ENCODE measurements at regions not wholly inside any gene's neighbourhood (a gene's known extent, or its start where the extent isn't known, plus 50 kb on each side); places are given as distances from the start of the nearest gene placed in this dataset.
"Not testable (repeated sequence)": the region's sequence is repeated elsewhere in the genome, so short reads cannot be mapped to it uniquely, and the experiment has no call there.

DNA sequence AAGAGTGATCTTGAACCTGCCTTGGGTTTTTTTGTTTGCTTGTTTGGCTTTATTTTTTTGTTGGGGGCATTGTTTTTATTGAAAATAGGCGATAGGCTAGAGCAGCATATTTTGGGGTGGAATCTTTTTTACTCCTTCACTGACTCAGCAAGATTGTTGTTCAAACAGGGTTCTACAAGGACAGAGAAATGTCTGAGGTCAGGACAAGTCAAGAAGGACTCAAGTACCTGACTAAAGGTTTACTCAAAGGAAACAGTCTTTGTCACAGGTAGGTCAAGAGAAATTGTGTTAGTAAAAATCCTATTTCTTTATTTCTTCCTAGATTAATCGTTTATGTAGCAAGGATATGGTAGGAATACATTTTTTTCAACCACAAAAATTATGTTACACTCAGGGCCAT is 1564.0 kb upstream of the CDH9 start:
- whole genome bisulfite sequencing, 2 donors (ENCODE audit: low coverage in 1 of 2) = 53 to 60% methylated on average over 2 of the region's 2 CpGs
- H3K36me3 ChIP-seq = no peaks in the 10 kb centered on the region
- H3K9me3 ChIP-seq = no peaks in the 10 kb centered on the region
- intact Hi-C loops (cut with DNase I; ENCODE audit: low total_unique reads) = no loop called here
- H3K27ac ChIP-seq = no peak overlapping the region
- H3K4me1 ChIP-seq = no peaks in the 10 kb centered on the region
- in situ Hi-C loops (cut with MboI; ENCODE audit: low pct_ligation_motif_present in 1 of 4, low pct_unique_long_range_greater_than_20kb in 1 of 4, low sequenced_read_pairs in 3 of 4) = no loop called here
- no peak for DNase-seq
- no peaks in the 10 kb centered on the region for H3K27me3 ChIP-seq
- no peak overlapping the region for H3K4me3 ChIP-seq
- TF ChIP-seq EP300 (IDR thresholded peaks at IDR 0.05; ENCODE audit: low read depth) = no peak
- TF ChIP-seq POLR2A (IDR thresholded peaks at IDR 0.05) = no peak
- no peak for TF ChIP-seq POLR2AphosphoS5 (IDR thresholded peaks at IDR 0.05)
- TF ChIP-seq, protein P1, sequence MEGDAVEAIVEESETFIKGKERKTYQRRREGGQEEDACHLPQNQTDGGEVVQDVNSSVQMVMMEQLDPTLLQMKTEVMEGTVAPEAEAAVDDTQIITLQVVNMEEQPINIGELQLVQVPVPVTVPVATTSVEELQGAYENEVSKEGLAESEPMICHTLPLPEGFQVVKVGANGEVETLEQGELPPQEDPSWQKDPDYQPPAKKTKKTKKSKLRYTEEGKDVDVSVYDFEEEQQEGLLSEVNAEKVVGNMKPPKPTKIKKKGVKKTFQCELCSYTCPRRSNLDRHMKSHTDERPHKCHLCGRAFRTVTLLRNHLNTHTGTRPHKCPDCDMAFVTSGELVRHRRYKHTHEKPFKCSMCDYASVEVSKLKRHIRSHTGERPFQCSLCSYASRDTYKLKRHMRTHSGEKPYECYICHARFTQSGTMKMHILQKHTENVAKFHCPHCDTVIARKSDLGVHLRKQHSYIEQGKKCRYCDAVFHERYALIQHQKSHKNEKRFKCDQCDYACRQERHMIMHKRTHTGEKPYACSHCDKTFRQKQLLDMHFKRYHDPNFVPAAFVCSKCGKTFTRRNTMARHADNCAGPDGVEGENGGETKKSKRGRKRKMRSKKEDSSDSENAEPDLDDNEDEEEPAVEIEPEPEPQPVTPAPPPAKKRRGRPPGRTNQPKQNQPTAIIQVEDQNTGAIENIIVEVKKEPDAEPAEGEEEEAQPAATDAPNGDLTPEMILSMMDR (IDR thresholded peaks at IDR 0.05) = no peak

DNA sequence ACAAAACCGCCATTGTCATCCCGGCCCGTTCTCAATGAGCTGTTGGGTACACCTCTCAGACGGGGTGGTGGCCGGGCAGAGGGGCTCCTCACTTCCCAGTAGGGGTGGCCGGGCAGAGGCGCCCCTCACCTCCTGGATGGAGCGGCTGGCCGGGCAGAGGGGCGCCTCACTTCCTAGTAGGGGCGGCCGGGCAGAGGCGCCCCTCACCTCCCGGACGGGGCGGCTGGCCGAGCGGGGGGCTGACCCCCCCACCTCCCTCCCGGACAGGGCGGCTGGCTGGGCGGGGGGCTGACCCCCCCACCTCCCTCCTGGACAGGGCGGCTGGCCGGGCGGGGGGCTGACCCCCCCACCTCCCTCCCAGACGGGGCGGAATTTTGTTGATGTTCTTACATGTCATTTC is 1558.3 kb upstream of the CDH9 start:
- H3K27ac ChIP-seq; H3K9me3 ChIP-seq; H3K27me3 ChIP-seq; intact Hi-C loops (cut with DNase I; ENCODE audit: low total_unique reads); H3K4me1 ChIP-seq; H3K4me3 ChIP-seq; H3K36me3 ChIP-seq; in situ Hi-C loops (cut with MboI; ENCODE audit: low pct_ligation_motif_present in 1 of 4, low pct_unique_long_range_greater_than_20kb in 1 of 4, low sequenced_read_pairs in 3 of 4); DNase-seq: not testable (repeated sequence)
- WGBS, 2 donors (ENCODE audit: low coverage in 1 of 2) = 98 to 100% methylated on average over 2 to 17 of the region's 26 CpGs

DNA sequence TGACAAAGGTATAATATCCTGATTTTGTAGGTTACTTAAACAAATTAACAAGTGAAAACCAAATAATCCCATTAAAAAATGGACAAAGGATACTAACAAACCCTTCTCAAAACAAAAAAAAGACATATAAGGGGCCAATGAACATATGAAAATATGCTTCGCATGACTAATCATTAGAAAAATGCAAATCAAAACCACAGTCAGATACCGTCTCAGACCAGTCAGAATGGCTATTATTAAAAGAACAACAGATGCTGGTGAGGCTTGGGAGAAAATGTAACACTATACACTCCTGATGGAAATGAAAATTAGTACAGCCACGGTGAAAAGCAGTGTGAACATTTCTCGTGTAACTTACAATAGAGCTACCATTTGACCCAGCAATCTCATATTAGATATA is 1542.2 kb upstream of the CDH9 start:
- 74 to 75% methylated on average over 2 to 4 of the region's 4 CpGs for WGBS, 2 donors (ENCODE audit: low coverage in 1 of 2)
- no peak overlapping the region for H3K4me3 ChIP-seq
- no peaks in the 10 kb centered on the region for H3K36me3 ChIP-seq
- H3K27me3 ChIP-seq = no peaks in the 10 kb centered on the region
- no peaks in the 10 kb centered on the region for H3K4me1 ChIP-seq
- H3K27ac ChIP-seq = no peak overlapping the region
- no peak for TF ChIP-seq EP300 (IDR thresholded peaks at IDR 0.05; ENCODE audit: low read depth)
- no peak for TF ChIP-seq POLR2AphosphoS5 (IDR thresholded peaks at IDR 0.05)
- TF ChIP-seq POLR2A (IDR thresholded peaks at IDR 0.05) = no peak
- TF ChIP-seq, protein P1 (IDR thresholded peaks at IDR 0.05) = no peak
- no peak for DNase-seq
- intact Hi-C loops (cut with DNase I; ENCODE audit: low total_unique reads) = no loop called here
- in situ Hi-C loops (cut with MboI; ENCODE audit: low pct_ligation_motif_present in 1 of 4, low pct_unique_long_range_greater_than_20kb in 1 of 4, low sequenced_read_pairs in 3 of 4) = no loop called here
- H3K9me3 ChIP-seq = no peaks in the 10 kb centered on the region

DNA sequence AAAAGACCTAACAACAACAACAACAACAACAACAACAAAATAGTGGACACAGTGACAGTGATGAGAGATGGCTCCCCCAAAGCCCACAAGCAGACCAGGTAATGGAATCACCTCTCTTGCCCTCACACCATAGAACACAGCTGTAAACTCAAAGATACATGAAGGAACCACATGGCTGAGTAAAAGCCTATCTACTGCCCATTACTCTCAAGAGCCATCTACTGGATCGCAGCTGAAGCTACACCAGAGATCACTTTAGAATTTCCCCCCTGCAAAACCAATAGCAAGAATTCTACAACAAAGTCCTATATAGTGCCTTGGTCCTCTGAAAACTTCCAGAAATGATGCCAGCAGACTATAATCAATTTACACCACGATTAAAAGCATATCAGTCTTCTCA is 1537.6 kb upstream of the CDH9 start:
- no peaks in the 10 kb centered on the region for H3K27me3 ChIP-seq
- H3K4me3 ChIP-seq = no peak overlapping the region
- TF ChIP-seq POLR2AphosphoS5 (IDR thresholded peaks at IDR 0.05) = no peak
- no peak for TF ChIP-seq POLR2A (IDR thresholded peaks at IDR 0.05)
- TF ChIP-seq EP300 (IDR thresholded peaks at IDR 0.05; ENCODE audit: low read depth) = no peak
- TF ChIP-seq, protein P1 (IDR thresholded peaks at IDR 0.05) = no peak
- no peaks in the 10 kb centered on the region for H3K4me1 ChIP-seq
- no peak overlapping the region for H3K27ac ChIP-seq
- H3K36me3 ChIP-seq = no peaks in the 10 kb centered on the region
- DNase-seq = no peak
- intact Hi-C loops (cut with DNase I; ENCODE audit: low total_unique reads) = no loop called here
- WGBS, 2 donors (ENCODE audit: low coverage in 1 of 2) = 31 to 73% methylated on average over 1 to 2 of the region's 2 CpGs
- in situ Hi-C loops (cut with MboI; ENCODE audit: low pct_ligation_motif_present in 1 of 4, low pct_unique_long_range_greater_than_20kb in 1 of 4, low sequenced_read_pairs in 3 of 4) = no loop called here
- H3K9me3 ChIP-seq = peaks cover 0 to 3% of the 10 kb centered on the region in 2 donors

DNA sequence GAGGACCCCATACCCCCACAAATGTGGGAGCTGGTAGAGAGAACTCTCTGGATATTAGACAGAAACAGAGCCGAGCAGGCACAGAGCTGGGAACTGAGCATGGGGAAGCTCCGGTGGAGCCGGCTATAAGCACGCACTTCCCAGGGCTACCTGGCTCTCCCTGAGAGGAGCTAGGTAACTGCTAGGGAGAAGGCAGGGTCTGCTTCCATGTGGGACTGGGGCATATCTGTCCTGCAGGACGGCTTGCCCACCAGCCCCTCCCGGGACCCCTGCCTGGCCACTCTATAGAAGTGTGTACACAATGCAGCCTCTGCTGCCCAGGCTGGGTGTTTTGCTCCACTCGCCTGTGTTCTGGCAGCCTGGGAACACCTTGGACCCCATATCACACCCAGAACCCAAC is 1537.0 kb upstream of the CDH9 start:
- in situ Hi-C loops (cut with MboI; ENCODE audit: low pct_ligation_motif_present in 1 of 4, low pct_unique_long_range_greater_than_20kb in 1 of 4, low sequenced_read_pairs in 3 of 4) = no loop called here
- TF ChIP-seq EP300 (IDR thresholded peaks at IDR 0.05; ENCODE audit: low read depth) = no peak
- TF ChIP-seq POLR2A (IDR thresholded peaks at IDR 0.05) = no peak
- TF ChIP-seq, protein P1 (IDR thresholded peaks at IDR 0.05) = no peak
- no peak for TF ChIP-seq POLR2AphosphoS5 (IDR thresholded peaks at IDR 0.05)
- intact Hi-C loops (cut with DNase I; ENCODE audit: low total_unique reads) = no loop called here
- no peak overlapping the region for H3K4me3 ChIP-seq
- no peak for DNase-seq
- WGBS, 2 donors (ENCODE audit: low coverage in 1 of 2) = 85% methylated on average over 7 of the region's 7 CpGs; no CpG with 5 or more reads in 1 of the 2 donors
- H3K9me3 ChIP-seq = peaks cover 0 to 3% of the 10 kb centered on the region in 2 donors
- no peaks in the 10 kb centered on the region for H3K27me3 ChIP-seq
- H3K4me1 ChIP-seq = no peaks in the 10 kb centered on the region
- H3K27ac ChIP-seq = no peak overlapping the region
- no peaks in the 10 kb centered on the region for H3K36me3 ChIP-seq
